Trophoblast cell (in vitro differentiated cells and primary cell): ENCODE measurements at regions not wholly inside any gene's neighbourhood (a gene's known extent, or its start where the extent isn't known, plus 50 kb on each side); places are given as distances from the start of the nearest gene placed in this dataset.
A peak's percentile ranks its signal among the peaks of the same experiment; 100 is the strongest.

Experiments
- DNase-seq, 2 donors: peaks; one replicate each; pipeline ENCODE4 v3.0.0-alpha.2; 2016
- H2AFZ ChIP-seq: 2 replicates; pipeline ENCODE4 v1.6.1; 2013; ENCODE audit warnings: low read length, moderate library complexity, mild to moderate bottlenecking; ENCODE audit not compliant: insufficient read depth, poor library complexity
- H2AK5ac ChIP-seq: 2 replicates; pipeline ENCODE4 v1.6.1; 2013; ENCODE audit warnings: mild to moderate bottlenecking, low read length
- H2BK120ac ChIP-seq: 2 replicates; pipeline ENCODE4 v1.6.1; 2013; ENCODE audit warnings: low read length, mild to moderate bottlenecking, moderate library complexity; ENCODE audit not compliant: insufficient read depth, poor library complexity
- H2BK12ac ChIP-seq: 2 replicates; pipeline ENCODE4 v1.6.1; 2013; ENCODE audit warnings: mild to moderate bottlenecking, low read length, moderate library complexity
- H2BK5ac ChIP-seq: 2 replicates; pipeline ENCODE4 v1.6.1; 2013; ENCODE audit warnings: low read length, low read depth, moderate library complexity, mild to moderate bottlenecking; ENCODE audit not compliant: poor library complexity
- H3K14ac ChIP-seq: 2 replicates; pipeline ENCODE4 v1.6.1; 2013; ENCODE audit warnings: mild to moderate bottlenecking, low read length
- H3K18ac ChIP-seq: 2 replicates; pipeline ENCODE4 v1.6.1; 2013; ENCODE audit warnings: mild to moderate bottlenecking, low read length
- H3K23ac ChIP-seq: 2 replicates; pipeline ENCODE4 v1.6.1; 2013; ENCODE audit warnings: low read length
- H3K27ac ChIP-seq: 2 replicates; pipeline ENCODE4 v1.5.1; 2013; ENCODE audit warnings: low read depth, mild to moderate bottlenecking, inconsistent platforms, low read length, moderate library complexity
- H3K27me3 ChIP-seq: 2 replicates; pipeline ENCODE4 v1.6.1; 2013; ENCODE audit warnings: inconsistent platforms, mild to moderate bottlenecking, low read length, moderate library complexity; ENCODE audit not compliant: insufficient read depth
- H3K36me3 ChIP-seq, 2 experiments: 1 replicate in 1 of 2; 2 replicates in 1 of 2; pipeline ENCODE4 v1.6.1; 2013; ENCODE audit warnings: low read length in 2 of 2, mild to moderate bottlenecking in 2 of 2, moderate library complexity in 1 of 2; ENCODE audit not compliant: insufficient read depth in 2 of 2, control insufficient read depth in 1 of 2
- H3K4ac ChIP-seq: 2 replicates; pipeline ENCODE4 v1.6.1; 2013; ENCODE audit warnings: low read depth, mild to moderate bottlenecking, low read length, moderate library complexity
- H3K4me1 ChIP-seq, 2 experiments: 1 replicate in 1 of 2; 2 replicates in 1 of 2; pipeline ENCODE4 v1.6.1; 2013; ENCODE audit warnings: low read length in 2 of 2, mild to moderate bottlenecking in 2 of 2, moderate library complexity in 1 of 2; ENCODE audit not compliant: insufficient read depth in 2 of 2, control insufficient read depth in 1 of 2
- H3K4me2 ChIP-seq: 2 replicates; pipeline ENCODE4 v1.6.1; 2013; ENCODE audit warnings: inconsistent platforms, mild to moderate bottlenecking, low read length, moderate library complexity
- H3K4me3 ChIP-seq: 2 replicates; pipeline ENCODE4 v1.5.1; 2013; ENCODE audit warnings: mild to moderate bottlenecking, low read depth, low read length, inconsistent platforms
- H3K79me1 ChIP-seq: one replicate; pipeline ENCODE4 v1.6.1; 2013; ENCODE audit warnings: low read length
- H3K79me2 ChIP-seq: 2 replicates; pipeline ENCODE4 v1.6.1; 2013; ENCODE audit warnings: low read length, mild to moderate bottlenecking; ENCODE audit not compliant: control insufficient read depth, insufficient read depth, poor library complexity
- H3K9ac ChIP-seq: 2 replicates; pipeline ENCODE4 v1.6.1; 2013; ENCODE audit warnings: mild to moderate bottlenecking, low read length
- H3K9me3 ChIP-seq: 2 replicates; pipeline ENCODE4 v1.6.1; 2013; ENCODE audit warnings: low read depth, mild to moderate bottlenecking, control low read depth, inconsistent platforms, low read length; ENCODE audit not compliant: insufficient read depth
- H4K12ac ChIP-seq: 2 replicates; pipeline ENCODE4 v1.6.1; 2013; ENCODE audit warnings: low read depth, mild to moderate bottlenecking, low read length, moderate library complexity
- H4K8ac ChIP-seq: 2 replicates; pipeline ENCODE4 v1.6.1; 2013; ENCODE audit warnings: low read depth, mild to moderate bottlenecking, low read length, moderate library complexity
- H4K91ac ChIP-seq: one replicate; pipeline ENCODE4 v1.6.1; 2013; ENCODE audit warnings: low read depth, mild to moderate bottlenecking, low read length, moderate library complexity
- WGBS: extraction: QIAGEN DNeasy Blood & Tissue Kit; methylation state at CpG from one replicate; pipeline ENCODE4 v1.1.7; 2013; ENCODE audit warnings: missing lambda C conversion rate; ENCODE audit not compliant: insufficient read length, insufficient coverage; ENCODE audit errors: extremely low coverage; 5-methylcytosine and 5-hydroxymethylcytosine counted together

GRCh38 chr9:84141741-84142370 lies 161.3 kb downstream of the RMI1 start:
- Histone ChIP-seq H3K79me1 (no peaks in the 10 kb centered on the region), H4K8ac (no peak overlapping the region), H3K4me2 (no peak overlapping the region), H3K79me2 (no peaks in the 10 kb centered on the region), H2AK5ac (no peak overlapping the region), H4K91ac (no peak overlapping the region), H3K36me3 (no peaks in the 10 kb centered on the region), H2AFZ (no peak overlapping the region), H4K12ac (no peak overlapping the region), H3K27ac (no peak overlapping the region), H3K9me3 (peaks cover 2% of the 10 kb centered on the region), H2BK5ac (no peak overlapping the region), H3K23ac (no peak overlapping the region), H3K4me1 (peaks cover 2 to 3% of the 10 kb centered on the region in 2 experiments), H3K18ac (no peak overlapping the region), H3K4me3 (no peak overlapping the region), H3K27me3 (peaks cover 8% of the 10 kb centered on the region), H2BK12ac (no peak overlapping the region), H3K4ac (no peak overlapping the region), H3K9ac (no peak overlapping the region), H3K14ac (no peak overlapping the region), H2BK120ac (no peak overlapping the region)
- no CpG with 5 or more reads among the region's 7 CpGs for WGBS
- no peak for DNase-seq

GRCh38 chr9:84145031-84145430 lies 164.4 kb downstream of the RMI1 start:
- Histone ChIP-seq H3K27me3 (peaks cover 5% of the 10 kb centered on the region), H4K8ac (no peak overlapping the region), H3K4ac (no peak overlapping the region), H3K27ac (no peak overlapping the region), H2BK120ac (no peak overlapping the region), H3K14ac (no peak overlapping the region), H2BK5ac (no peak overlapping the region), H3K36me3 (no peaks in the 10 kb centered on the region), H4K91ac (no peak overlapping the region), H3K9me3 (peaks cover 2% of the 10 kb centered on the region), H4K12ac (no peak overlapping the region), H2AFZ (no peak overlapping the region), H2AK5ac (no peak overlapping the region), H3K18ac (no peak overlapping the region), H2BK12ac (no peak overlapping the region), H3K4me1 (peaks cover 2 to 3% of the 10 kb centered on the region in 2 experiments), H3K79me1 (no peaks in the 10 kb centered on the region), H3K79me2 (no peaks in the 10 kb centered on the region), H3K4me3 (no peak overlapping the region), H3K4me2 (no peak overlapping the region), H3K9ac (no peak overlapping the region), H3K23ac (no peak overlapping the region)
- WGBS = no CpG with 5 or more reads among the region's 3 CpGs
- DNase-seq = peak; percentile 37 to 81

- Histone ChIP-seq H3K36me3 (no peaks in the 10 kb centered on the region), H3K9ac (no peak overlapping the region), H3K4me2 (no peak overlapping the region), H4K8ac (no peak overlapping the region), H2BK5ac (no peak overlapping the region), H3K23ac (no peak overlapping the region), H3K4me3 (no peak overlapping the region), H2AFZ (no peak overlapping the region), H3K27ac (no peak overlapping the region), H3K27me3 (no peaks in the 10 kb centered on the region), H2BK120ac (no peak overlapping the region), H4K91ac (no peak overlapping the region), H3K4ac (no peak overlapping the region), H3K79me2 (no peaks in the 10 kb centered on the region), H3K14ac (no peak overlapping the region), H3K9me3 (no peaks in the 10 kb centered on the region), H3K79me1 (no peaks in the 10 kb centered on the region), H2AK5ac (no peak overlapping the region), H2BK12ac (no peak overlapping the region), H3K18ac (no peak overlapping the region), H4K12ac (no peak overlapping the region), H3K4me1 (no peaks in the 10 kb centered on the region)
- no peak for DNase-seq
- WGBS = no CpG with 5 or more reads among the region's 2 CpGs
These were observed 165.2 kb downstream of the RMI1 start for GRCh38 chr9:84145780-84146179.

- H3K9me3 ChIP-seq = no peaks in the 10 kb centered on the region
- H2BK120ac ChIP-seq = no peak overlapping the region
- H4K91ac ChIP-seq = no peak overlapping the region
- no peak overlapping the region for H3K4ac ChIP-seq
- no peak overlapping the region for H2AK5ac ChIP-seq
- no peak overlapping the region for H3K4me2 ChIP-seq
- no peak overlapping the region for H3K4me3 ChIP-seq
- H3K27me3 ChIP-seq = no peaks in the 10 kb centered on the region
- no peaks in the 10 kb centered on the region for H3K79me1 ChIP-seq
- H3K14ac ChIP-seq = no peak overlapping the region
- H2BK12ac ChIP-seq = no peak overlapping the region
- H4K8ac ChIP-seq = no peak overlapping the region
- no CpG with 5 or more reads among the region's 6 CpGs for WGBS
- H3K18ac ChIP-seq = no peak overlapping the region
- no peak for DNase-seq
- no peak overlapping the region for H3K27ac ChIP-seq
- no peak overlapping the region for H4K12ac ChIP-seq
- H3K36me3 ChIP-seq = no peaks in the 10 kb centered on the region
- no peak overlapping the region for H2AFZ ChIP-seq
- H2BK5ac ChIP-seq = no peak overlapping the region
- H3K79me2 ChIP-seq = no peaks in the 10 kb centered on the region
- H3K4me1 ChIP-seq = no peaks in the 10 kb centered on the region
- no peak overlapping the region for H3K23ac ChIP-seq
- no peak overlapping the region for H3K9ac ChIP-seq
These were observed 166.5 kb downstream of the RMI1 start for GRCh38 chr9:84146893-84147710.
